ENCODE measurements at regions not wholly inside any gene's neighbourhood (a gene's known extent, or its start where the extent isn't known, plus 50 kb on each side); places are given as distances from the start of the nearest gene placed in this dataset.
"Not testable (repeated sequence)": the region's sequence is repeated elsewhere in the genome, so short reads cannot be mapped to it uniquely, and the experiment has no call there.

- DNase-seq; H3K36me3 ChIP-seq (replicated peaks; ENCODE audit: control insufficient read depth, insufficient read depth, low read length); H3K4me3 ChIP-seq (ENCODE audit: insufficient read depth, low read depth, low read length); H3K27me3 ChIP-seq (ENCODE audit: control insufficient read depth, insufficient read depth, low read length): not testable (repeated sequence)
Observed at GRCh38 chr13:18273785-18274514, 907.7 kb downstream of the TUBA3C start.

GRCh38 chr13:18258801-18259419 lies 922.7 kb downstream of the TUBA3C start:
- H3K27me3 ChIP-seq (ENCODE audit: control insufficient read depth, insufficient read depth, low read length); H3K36me3 ChIP-seq (replicated peaks; ENCODE audit: control insufficient read depth, insufficient read depth, low read length); H3K4me3 ChIP-seq (ENCODE audit: insufficient read depth, low read depth, low read length); DNase-seq: not testable (repeated sequence)

- H3K36me3 ChIP-seq (replicated peaks; ENCODE audit: control insufficient read depth, insufficient read depth, low read length); H3K4me3 ChIP-seq (ENCODE audit: insufficient read depth, low read depth, low read length); H3K27me3 ChIP-seq (ENCODE audit: control insufficient read depth, insufficient read depth, low read length); DNase-seq: not testable (repeated sequence)
Observed at GRCh38 chr13:18257686-18258085, 923.9 kb downstream of the TUBA3C start.

GRCh38 chr13:18252848-18253247 lies 928.8 kb downstream of the TUBA3C start:
- not testable (repeated sequence) for DNase-seq; H3K36me3 ChIP-seq (replicated peaks; ENCODE audit: control insufficient read depth, insufficient read depth, low read length); H3K4me3 ChIP-seq (ENCODE audit: insufficient read depth, low read depth, low read length); H3K27me3 ChIP-seq (ENCODE audit: control insufficient read depth, insufficient read depth, low read length)

GRCh38 chr13:18248533-18249240 lies 932.9 kb downstream of the TUBA3C start:
- not testable (repeated sequence) for H3K27me3 ChIP-seq (ENCODE audit: control insufficient read depth, insufficient read depth, low read length); H3K4me3 ChIP-seq (ENCODE audit: insufficient read depth, low read depth, low read length); DNase-seq; H3K36me3 ChIP-seq (replicated peaks; ENCODE audit: control insufficient read depth, insufficient read depth, low read length)

GRCh38 chr13:18240086-18240485 lies 941.5 kb downstream of the TUBA3C start:
- not testable (repeated sequence) for H3K36me3 ChIP-seq (replicated peaks; ENCODE audit: control insufficient read depth, insufficient read depth, low read length); DNase-seq; H3K27me3 ChIP-seq (ENCODE audit: control insufficient read depth, insufficient read depth, low read length); H3K4me3 ChIP-seq (ENCODE audit: insufficient read depth, low read depth, low read length)

GRCh38 chr13:18238586-18238985 lies 943.0 kb downstream of the TUBA3C start:
- DNase-seq; H3K36me3 ChIP-seq (replicated peaks; ENCODE audit: control insufficient read depth, insufficient read depth, low read length); H3K27me3 ChIP-seq (ENCODE audit: control insufficient read depth, insufficient read depth, low read length); H3K4me3 ChIP-seq (ENCODE audit: insufficient read depth, low read depth, low read length): not testable (repeated sequence)

- H3K36me3 ChIP-seq (replicated peaks; ENCODE audit: control insufficient read depth, insufficient read depth, low read length): no peaks in the 10 kb centered on the region
- no peaks in the 10 kb centered on the region for H3K27me3 ChIP-seq (ENCODE audit: control insufficient read depth, insufficient read depth, low read length)
- peak; percentile 33 for DNase-seq
- H3K4me3 ChIP-seq (ENCODE audit: insufficient read depth, low read depth, low read length): no peak overlapping the region
Observed at GRCh38 chr13:18236528-18236815, 945.2 kb downstream of the TUBA3C start.

GRCh38 chr13:18235756-18236527 lies 945.7 kb downstream of the TUBA3C start:
- H3K27me3 ChIP-seq (ENCODE audit: control insufficient read depth, insufficient read depth, low read length): no peaks in the 10 kb centered on the region
- peak; percentile 30 for DNase-seq
- H3K36me3 ChIP-seq (replicated peaks; ENCODE audit: control insufficient read depth, insufficient read depth, low read length): no peaks in the 10 kb centered on the region
- H3K4me3 ChIP-seq (ENCODE audit: insufficient read depth, low read depth, low read length): no peak overlapping the region

GRCh38 chr13:18235172-18235571 lies 946.5 kb downstream of the TUBA3C start:
- DNase-seq: peak; percentile 33

GRCh38 chr13:18234451-18234850 lies 947.2 kb downstream of the TUBA3C start:
- H3K36me3 ChIP-seq (replicated peaks; ENCODE audit: control insufficient read depth, insufficient read depth, low read length); DNase-seq; H3K4me3 ChIP-seq (ENCODE audit: insufficient read depth, low read depth, low read length); H3K27me3 ChIP-seq (ENCODE audit: control insufficient read depth, insufficient read depth, low read length): not testable (repeated sequence)

More at GRCh38 chr13:18235172-18235571, 946.5 kb downstream of the TUBA3C start:
- H3K36me3 ChIP-seq (replicated peaks; ENCODE audit: control insufficient read depth, insufficient read depth, low read length): no peaks in the 10 kb centered on the region
- no peaks in the 10 kb centered on the region for H3K27me3 ChIP-seq (ENCODE audit: control insufficient read depth, insufficient read depth, low read length)
- H3K4me3 ChIP-seq (ENCODE audit: insufficient read depth, low read depth, low read length): no peak overlapping the region

GRCh38 chr13:18233783-18234299 lies 947.8 kb downstream of the TUBA3C start:
- Histone ChIP-seq H3K27me3 (ENCODE audit: control insufficient read depth, insufficient read depth, low read length) (no peaks in the 10 kb centered on the region), H3K4me3 (ENCODE audit: insufficient read depth, low read depth, low read length) (no peak overlapping the region), H3K36me3 (replicated peaks; ENCODE audit: control insufficient read depth, insufficient read depth, low read length) (no peaks in the 10 kb centered on the region)
- no peak for DNase-seq

- Histone ChIP-seq H3K27me3 (ENCODE audit: control insufficient read depth, insufficient read depth, low read length) (no peaks in the 10 kb centered on the region), H3K36me3 (replicated peaks; ENCODE audit: control insufficient read depth, insufficient read depth, low read length) (no peaks in the 10 kb centered on the region), H3K4me3 (ENCODE audit: insufficient read depth, low read depth, low read length) (no peak overlapping the region)
- DNase-seq: no peak
Observed at GRCh38 chr13:18232994-18233782, 948.4 kb downstream of the TUBA3C start.
